GM18909 (cell line): ENCODE measurements at regions not wholly inside any gene's neighbourhood (a gene's known extent, or its start where the extent isn't known, plus 50 kb on each side); places are given as distances from the start of the nearest gene placed in this dataset.

Experiments
- ATAC-seq: cut with Tn5 transposase; IDR thresholded peaks from one replicate; pipeline ENCODE4 v1.9.1; 2021; ENCODE audit warnings: mild to moderate bottlenecking; ENCODE audit not compliant: unreplicated experiment, poor library complexity

- no peak for ATAC-seq
Observed at GRCh38 chr15:38691965-38692788, 127.6 kb upstream of the RASGRP1 start.

GRCh38 chr15:38692789-38693062, 128.1 kb upstream of the RASGRP1 start:
- ATAC-seq, result no peak

GRCh38 chr15:38695249-38696108, 130.9 kb upstream of the RASGRP1 start:
- no peak for ATAC-seq

- peak; percentile 73 for ATAC-seq
Observed at GRCh38 chr15:38696109-38696727, 131.6 kb upstream of the RASGRP1 start.

GRCh38 chr15:38696790-38697495, 132.3 kb upstream of the RASGRP1 start:
- ATAC-seq, result peak; percentile 7

GRCh38 chr15:38698254-38698653, 133.6 kb upstream of the RASGRP1 start:
- ATAC-seq, result no peak

GRCh38 chr15:38699633-38700230, 135.1 kb upstream of the RASGRP1 start:
- ATAC-seq, result peak; percentile 65

GRCh38 chr15:38701149-38701548, 136.5 kb upstream of the RASGRP1 start:
- ATAC-seq, result no peak

GRCh38 chr15:38702178-38702912, 137.7 kb upstream of the RASGRP1 start:
- no peak for ATAC-seq

GRCh38 chr15:38705436-38706219, 141.0 kb upstream of the RASGRP1 start:
- no peak for ATAC-seq

GRCh38 chr15:38706956-38707355, 142.3 kb upstream of the RASGRP1 start:
- ATAC-seq, result no peak

GRCh38 chr15:38707802-38708671, 143.4 kb upstream of the RASGRP1 start:
- ATAC-seq, result peak; percentile 85

- ATAC-seq, result no peak
Observed at GRCh38 chr15:38708672-38709180, 144.1 kb upstream of the RASGRP1 start.

GRCh38 chr15:38709196-38709595, 144.6 kb upstream of the RASGRP1 start:
- no peak for ATAC-seq

GRCh38 chr15:38714309-38715072, 149.9 kb upstream of the RASGRP1 start:
- no peak for ATAC-seq

- no peak for ATAC-seq
Observed at GRCh38 chr15:38720893-38721567, 156.4 kb upstream of the RASGRP1 start.
